ENCODE measurements at regions not wholly inside any gene's neighbourhood (a gene's known extent, or its start where the extent isn't known, plus 50 kb on each side); places are given as distances from the start of the nearest gene placed in this dataset.

GRCh38 chr2:150402953-150403352 is 84.5 kb downstream of the RND3 start:
- Histone ChIP-seq H3K9me3 (ENCODE audit: low read depth, low read length) (no peaks in the 10 kb centered on the region), H3K79me2 (ENCODE audit: insufficient read depth, low read length) (no peaks in the 10 kb centered on the region), H4K20me1 (ENCODE audit: insufficient read depth, low read length) (no peaks in the 10 kb centered on the region), H3K36me3 (ENCODE audit: insufficient read depth, low read length) (no peaks in the 10 kb centered on the region), H3K4me2 (ENCODE audit: insufficient read depth, low read length) (no peak overlapping the region), H2AFZ (ENCODE audit: low read length) (no peak overlapping the region), H3K27ac (ENCODE audit: low read depth, low read length) (no peak overlapping the region), H3K4me3 (ENCODE audit: insufficient read depth, low read length) (no peak overlapping the region), H3K27me3 (ENCODE audit: insufficient read depth, low read length) (no peaks in the 10 kb centered on the region), H3K4me1 (ENCODE audit: insufficient read depth, low read length) (no peaks in the 10 kb centered on the region)
- DNase-seq (ENCODE audit: insufficient read length, low spot score, missing footprints): no peak
- TF ChIP-seq CTCF (IDR thresholded peaks at IDR 0.05; ENCODE audit: extremely low read depth, low read depth, low read length): no peak

DNA sequence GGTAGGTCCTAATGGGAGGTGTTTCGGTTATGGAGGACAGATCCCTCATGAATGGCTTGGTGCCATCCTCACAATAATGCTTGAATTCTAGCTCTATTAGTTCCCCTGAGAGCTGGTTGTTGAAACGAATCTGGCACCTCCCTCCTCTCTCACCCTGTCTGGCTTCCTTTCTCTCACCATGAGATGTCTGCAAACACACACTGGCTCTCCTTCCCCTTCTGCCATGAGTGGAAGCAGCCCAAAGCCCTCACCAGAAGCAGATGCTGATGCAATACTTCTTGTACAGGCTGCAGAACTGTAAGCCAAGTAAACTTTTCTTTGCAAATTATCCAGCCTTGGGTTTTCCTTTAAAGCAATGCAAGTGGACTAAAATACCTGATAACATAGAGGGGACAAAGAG is 86.6 kb downstream of the RND3 start:
- no peaks in the 10 kb centered on the region for H3K4me1 ChIP-seq (ENCODE audit: insufficient read depth, low read length)
- no peaks in the 10 kb centered on the region for H3K27me3 ChIP-seq (ENCODE audit: insufficient read depth, low read length)
- H3K4me3 ChIP-seq (ENCODE audit: insufficient read depth, low read length): no peak overlapping the region
- H3K27ac ChIP-seq (ENCODE audit: low read depth, low read length): no peak overlapping the region
- no peaks in the 10 kb centered on the region for H3K9me3 ChIP-seq (ENCODE audit: low read depth, low read length)
- no peak overlapping the region for H3K4me2 ChIP-seq (ENCODE audit: insufficient read depth, low read length)
- no peaks in the 10 kb centered on the region for H4K20me1 ChIP-seq (ENCODE audit: insufficient read depth, low read length)
- H3K79me2 ChIP-seq (ENCODE audit: insufficient read depth, low read length): no peaks in the 10 kb centered on the region
- no peaks in the 10 kb centered on the region for H3K36me3 ChIP-seq (ENCODE audit: insufficient read depth, low read length)
- no peak for DNase-seq (ENCODE audit: insufficient read length, low spot score, missing footprints)
- no peak for TF ChIP-seq CTCF (IDR thresholded peaks at IDR 0.05; ENCODE audit: extremely low read depth, low read depth, low read length)
- H2AFZ ChIP-seq (ENCODE audit: low read length): peak overlapping the region; percentile 66

DNA sequence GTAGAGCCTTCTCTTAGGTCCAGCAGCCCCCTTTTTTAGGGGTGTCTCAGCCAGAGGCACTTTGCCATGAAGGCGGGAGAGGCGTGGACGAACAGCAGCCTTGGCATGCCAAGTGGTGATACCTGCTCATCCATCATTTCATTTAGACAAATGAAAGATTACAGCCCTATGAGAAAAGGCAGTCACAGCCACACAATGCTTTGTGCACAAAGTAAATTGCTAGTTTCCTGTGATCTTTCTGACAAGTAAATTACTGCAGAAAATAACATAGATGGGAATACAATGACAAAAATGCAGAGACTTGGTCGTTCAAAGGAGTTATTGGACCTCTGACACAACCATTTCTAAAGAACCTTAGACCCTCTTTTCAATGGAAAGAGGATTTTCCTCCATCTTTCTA is 94.9 kb downstream of the RND3 start:
- Histone ChIP-seq H3K27me3 (ENCODE audit: insufficient read depth, low read length) (no peaks in the 10 kb centered on the region), H3K27ac (ENCODE audit: low read depth, low read length) (no peak overlapping the region), H3K79me2 (ENCODE audit: insufficient read depth, low read length) (no peaks in the 10 kb centered on the region), H3K36me3 (ENCODE audit: insufficient read depth, low read length) (no peaks in the 10 kb centered on the region), H3K4me3 (ENCODE audit: insufficient read depth, low read length) (no peak overlapping the region), H2AFZ (ENCODE audit: low read length) (no peak overlapping the region), H3K4me2 (ENCODE audit: insufficient read depth, low read length) (no peak overlapping the region), H3K4me1 (ENCODE audit: insufficient read depth, low read length) (peaks cover 5% of the 10 kb centered on the region), H4K20me1 (ENCODE audit: insufficient read depth, low read length) (no peaks in the 10 kb centered on the region), H3K9me3 (ENCODE audit: low read depth, low read length) (no peaks in the 10 kb centered on the region)
- DNase-seq (ENCODE audit: insufficient read length, low spot score, missing footprints): no peak
- TF ChIP-seq CTCF (IDR thresholded peaks at IDR 0.05; ENCODE audit: extremely low read depth, low read depth, low read length): no peak

- Histone ChIP-seq H3K4me2 (ENCODE audit: insufficient read depth, low read length) (no peak overlapping the region), H3K27ac (ENCODE audit: low read depth, low read length) (no peak overlapping the region), H3K4me1 (ENCODE audit: insufficient read depth, low read length) (peaks cover 8% of the 10 kb centered on the region)
Observed at GRCh38 chr2:150391779-150392178, 95.7 kb downstream of the RND3 start.

More at GRCh38 chr2:150391779-150392178, 95.7 kb downstream of the RND3 start:
- no peak for DNase-seq (ENCODE audit: insufficient read length, low spot score, missing footprints)
- H2AFZ ChIP-seq (ENCODE audit: low read length): no peak overlapping the region
- H4K20me1 ChIP-seq (ENCODE audit: insufficient read depth, low read length): no peaks in the 10 kb centered on the region
- H3K36me3 ChIP-seq (ENCODE audit: insufficient read depth, low read length): no peaks in the 10 kb centered on the region
- H3K9me3 ChIP-seq (ENCODE audit: low read depth, low read length): no peaks in the 10 kb centered on the region
- H3K27me3 ChIP-seq (ENCODE audit: insufficient read depth, low read length): no peaks in the 10 kb centered on the region
- TF ChIP-seq CTCF (IDR thresholded peaks at IDR 0.05; ENCODE audit: extremely low read depth, low read depth, low read length): no peak
- H3K79me2 ChIP-seq (ENCODE audit: insufficient read depth, low read length): no peaks in the 10 kb centered on the region
- no peak overlapping the region for H3K4me3 ChIP-seq (ENCODE audit: insufficient read depth, low read length)

Measured in osteoblast (primary cell).